Endodermal cell (in vitro differentiated cells): ENCODE measurements at regions not wholly inside any gene's neighbourhood (a gene's known extent, or its start where the extent isn't known, plus 50 kb on each side); places are given as distances from the start of the nearest gene placed in this dataset.

Experiments used
- DNase-seq: peaks from one replicate; pipeline ENCODE4 v3.0.0-alpha.2; 2017
- H3K27ac ChIP-seq: 2 replicates; pipeline ENCODE4 v1.5.1; 2013; ENCODE audit warnings: mild to moderate bottlenecking, low read depth, low read length, moderate library complexity
- H3K27me3 ChIP-seq: 2 replicates; pipeline ENCODE4 v1.6.1; 2013; ENCODE audit warnings: mild to moderate bottlenecking, low read length, moderate library complexity; ENCODE audit not compliant: insufficient read depth, control insufficient read depth, poor library complexity, severe bottlenecking
- H3K36me3 ChIP-seq: 2 replicates; pipeline ENCODE4 v1.7.0; 2013; ENCODE audit warnings: mild to moderate bottlenecking, low read length, moderate library complexity; ENCODE audit not compliant: control insufficient read depth, insufficient read depth
- H3K4me1 ChIP-seq: one replicate; pipeline ENCODE4 v1.7.0; 2013; ENCODE audit warnings: low read length; ENCODE audit not compliant: control insufficient read depth, insufficient read depth
- H3K4me3 ChIP-seq: 2 replicates; pipeline ENCODE4 v1.5.1; 2013; ENCODE audit warnings: mild to moderate bottlenecking, low read length, moderate library complexity
- H3K9ac ChIP-seq: 2 replicates; pipeline ENCODE4 v1.6.1; 2013; ENCODE audit warnings: mild to moderate bottlenecking, low read length, moderate library complexity; ENCODE audit not compliant: poor library complexity, severe bottlenecking; ENCODE audit errors: extremely low read depth
- H3K9me3 ChIP-seq: 2 replicates; pipeline ENCODE4 v1.6.1; 2013; ENCODE audit warnings: mild to moderate bottlenecking, low read length, moderate library complexity; ENCODE audit not compliant: control insufficient read depth
- H3K27ac Mint-ChIP-seq: 2 replicates; pipeline ENCODE4 v1.8.0; 2020; ENCODE audit warnings: mixed read lengths
- H3K27me3 Mint-ChIP-seq: 2 replicates; pipeline ENCODE4 v1.8.0; 2021; ENCODE audit warnings: mild to moderate bottlenecking, mixed read lengths; ENCODE audit not compliant: insufficient read depth
- H3K36me3 Mint-ChIP-seq: 2 replicates; pipeline ENCODE4 v1.8.0; 2020; ENCODE audit warnings: low read depth, mixed read lengths
- H3K4me1 Mint-ChIP-seq: 2 replicates; pipeline ENCODE4 v1.8.0; 2020; ENCODE audit warnings: mixed read lengths
- H3K4me3 Mint-ChIP-seq: 2 replicates; pipeline ENCODE4 v1.8.0; 2020; ENCODE audit warnings: mild to moderate bottlenecking, moderate library complexity, mixed read lengths
- H3K9me3 Mint-ChIP-seq: 2 replicates; pipeline ENCODE4 v1.8.0; 2020; ENCODE audit warnings: mild to moderate bottlenecking, mixed read lengths
- CTCF ChIP-seq: fragments of 200-600 bp; sonication (generic); conservative IDR thresholded peaks from 2 replicates; pipeline ENCODE4 v1.5.0; 2021; ENCODE audit warnings: antibody characterized with exemption, mild to moderate bottlenecking
- WGBS, 2 experiments: methylation state at CpG; one replicate each; pipeline versions ENCODE4 v1.1.5 to v1.1.7; 2013; ENCODE audit warnings: missing lambda C conversion rate in 2 of 2, mixed read lengths in 1 of 2; ENCODE audit not compliant: insufficient coverage in 1 of 2, insufficient read length in 1 of 2; 5-methylcytosine and 5-hydroxymethylcytosine counted together

GRCh38 chr5:15008921-15009320, 137.3 kb upstream of the ANKH start:
- H3K9me3 Mint-ChIP-seq, result no peaks in the 10 kb centered on the region
- Histone ChIP-seq H3K36me3 (no peaks in the 10 kb centered on the region), H3K9me3 (no peaks in the 10 kb centered on the region), H3K4me1 (no peaks in the 10 kb centered on the region), H3K9ac (no peak overlapping the region), H3K4me3 (no peak overlapping the region), H3K27ac (no peak overlapping the region), H3K27me3 (no peaks in the 10 kb centered on the region)
- H3K4me1 Mint-ChIP-seq, result no peaks in the 10 kb centered on the region
- H3K27me3 Mint-ChIP-seq, result peaks cover 13% of the 10 kb centered on the region
- H3K36me3 Mint-ChIP-seq, result no peaks in the 10 kb centered on the region
- H3K4me3 Mint-ChIP-seq, result no peak overlapping the region
- no peak overlapping the region for H3K27ac Mint-ChIP-seq
- no peak for DNase-seq
- WGBS, 2 experiments, result 87 to 88% methylated on average over 2 to 5 of the region's 5 CpGs
- no peak for TF ChIP-seq CTCF

- 78 to 87% methylated on average over 6 to 8 of the region's 8 CpGs for WGBS, 2 experiments
- Mint-ChIP-seq H3K27me3 (peaks cover 13% of the 10 kb centered on the region), H3K4me3 (no peak overlapping the region), H3K27ac (no peak overlapping the region), H3K4me1 (no peaks in the 10 kb centered on the region), H3K9me3 (no peaks in the 10 kb centered on the region), H3K36me3 (no peaks in the 10 kb centered on the region)
- TF ChIP-seq CTCF, result no peak
- Histone ChIP-seq H3K4me3 (no peak overlapping the region), H3K27ac (no peak overlapping the region), H3K4me1 (no peaks in the 10 kb centered on the region), H3K9me3 (no peaks in the 10 kb centered on the region), H3K9ac (no peak overlapping the region), H3K27me3 (no peaks in the 10 kb centered on the region), H3K36me3 (no peaks in the 10 kb centered on the region)
- DNase-seq, result peak; percentile 69
These were observed 136.9 kb upstream of the ANKH start for GRCh38 chr5:15008476-15008875.

GRCh38 chr5:15007646-15008045, 136.1 kb upstream of the ANKH start:
- Histone ChIP-seq H3K9ac (no peak overlapping the region), H3K27ac (no peak overlapping the region), H3K4me3 (no peak overlapping the region), H3K36me3 (no peaks in the 10 kb centered on the region), H3K9me3 (no peaks in the 10 kb centered on the region), H3K27me3 (no peaks in the 10 kb centered on the region), H3K4me1 (no peaks in the 10 kb centered on the region)
- peaks cover 13% of the 10 kb centered on the region for H3K27me3 Mint-ChIP-seq
- 96 to 100% methylated on average over 4 of the region's 4 CpGs for WGBS, 2 experiments
- no peaks in the 10 kb centered on the region for H3K9me3 Mint-ChIP-seq
- H3K27ac Mint-ChIP-seq, result no peak overlapping the region
- TF ChIP-seq CTCF, result no peak
- DNase-seq, result no peak
- H3K4me3 Mint-ChIP-seq, result no peak overlapping the region
- no peaks in the 10 kb centered on the region for H3K36me3 Mint-ChIP-seq
- H3K4me1 Mint-ChIP-seq, result no peaks in the 10 kb centered on the region
